GM12875 (cell line): ENCODE measurements at regions not wholly inside any gene's neighbourhood (a gene's known extent, or its start where the extent isn't known, plus 50 kb on each side); places are given as distances from the start of the nearest gene placed in this dataset.
"Not testable (repeated sequence)": the region's sequence is repeated elsewhere in the genome, so short reads cannot be mapped to it uniquely, and the experiment has no call there.

Experiments used
- H3K4me3 ChIP-seq: one replicate; pipeline ENCODE4 v1.5.1; 2011; ENCODE audit warnings: low read depth, low read length, control low read depth
- TF ChIP-seq, protein P1 (sequence below): IDR thresholded peaks from 2 replicates; pipeline ENCODE4 v1.5.1; 2011; ENCODE audit warnings: low read depth, mild to moderate bottlenecking, control low read depth, inconsistent platforms, low read length, moderate library complexity, borderline replicate concordance; ENCODE audit not compliant: insufficient read depth

DNA sequence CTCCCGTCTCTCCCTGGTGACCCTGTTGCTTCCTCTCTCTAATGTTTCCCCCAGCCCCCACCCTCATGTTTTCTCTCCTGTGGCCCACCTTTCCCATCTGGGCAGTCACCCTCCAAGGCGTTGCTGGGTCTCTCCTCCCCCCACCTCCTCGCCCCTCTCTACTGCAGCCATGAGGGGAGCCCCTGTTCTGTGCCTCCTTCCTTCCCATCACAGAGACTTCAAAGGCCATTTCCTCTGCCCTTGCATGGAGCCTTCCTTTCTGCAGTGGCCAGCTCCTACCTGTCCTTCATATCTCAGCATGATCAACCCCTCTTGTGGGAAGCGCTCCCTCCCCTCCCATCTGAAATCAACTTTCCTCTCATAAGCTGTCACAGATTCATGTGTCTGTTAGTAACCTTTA is 194.0 kb upstream of the PRSS58 start:
- H3K4me3 ChIP-seq = no peak overlapping the region
- TF ChIP-seq, protein P1, sequence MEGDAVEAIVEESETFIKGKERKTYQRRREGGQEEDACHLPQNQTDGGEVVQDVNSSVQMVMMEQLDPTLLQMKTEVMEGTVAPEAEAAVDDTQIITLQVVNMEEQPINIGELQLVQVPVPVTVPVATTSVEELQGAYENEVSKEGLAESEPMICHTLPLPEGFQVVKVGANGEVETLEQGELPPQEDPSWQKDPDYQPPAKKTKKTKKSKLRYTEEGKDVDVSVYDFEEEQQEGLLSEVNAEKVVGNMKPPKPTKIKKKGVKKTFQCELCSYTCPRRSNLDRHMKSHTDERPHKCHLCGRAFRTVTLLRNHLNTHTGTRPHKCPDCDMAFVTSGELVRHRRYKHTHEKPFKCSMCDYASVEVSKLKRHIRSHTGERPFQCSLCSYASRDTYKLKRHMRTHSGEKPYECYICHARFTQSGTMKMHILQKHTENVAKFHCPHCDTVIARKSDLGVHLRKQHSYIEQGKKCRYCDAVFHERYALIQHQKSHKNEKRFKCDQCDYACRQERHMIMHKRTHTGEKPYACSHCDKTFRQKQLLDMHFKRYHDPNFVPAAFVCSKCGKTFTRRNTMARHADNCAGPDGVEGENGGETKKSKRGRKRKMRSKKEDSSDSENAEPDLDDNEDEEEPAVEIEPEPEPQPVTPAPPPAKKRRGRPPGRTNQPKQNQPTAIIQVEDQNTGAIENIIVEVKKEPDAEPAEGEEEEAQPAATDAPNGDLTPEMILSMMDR = no peak

DNA sequence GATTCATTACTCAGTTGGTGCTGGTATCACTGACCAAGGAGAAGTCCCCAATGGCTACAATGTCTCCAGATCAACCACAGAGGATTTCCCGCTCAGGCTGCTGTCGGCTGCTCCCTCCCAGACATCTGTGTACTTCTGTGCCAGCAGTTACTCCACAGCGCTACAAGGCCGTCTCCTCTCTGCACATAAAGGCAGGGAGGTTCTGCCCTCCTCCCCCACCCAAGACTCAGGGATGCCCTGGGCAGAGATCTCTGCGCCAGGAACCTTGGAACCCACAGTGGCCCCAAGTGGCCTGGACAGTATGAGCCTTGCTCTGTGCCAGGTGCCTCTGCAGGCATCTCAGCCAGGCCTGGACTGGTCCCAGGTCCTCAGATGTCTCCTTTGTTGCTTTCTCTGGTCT is 193.4 kb upstream of the PRSS58 start:
- H3K4me3 ChIP-seq = no peak overlapping the region
- TF ChIP-seq, protein P1 = no peak

DNA sequence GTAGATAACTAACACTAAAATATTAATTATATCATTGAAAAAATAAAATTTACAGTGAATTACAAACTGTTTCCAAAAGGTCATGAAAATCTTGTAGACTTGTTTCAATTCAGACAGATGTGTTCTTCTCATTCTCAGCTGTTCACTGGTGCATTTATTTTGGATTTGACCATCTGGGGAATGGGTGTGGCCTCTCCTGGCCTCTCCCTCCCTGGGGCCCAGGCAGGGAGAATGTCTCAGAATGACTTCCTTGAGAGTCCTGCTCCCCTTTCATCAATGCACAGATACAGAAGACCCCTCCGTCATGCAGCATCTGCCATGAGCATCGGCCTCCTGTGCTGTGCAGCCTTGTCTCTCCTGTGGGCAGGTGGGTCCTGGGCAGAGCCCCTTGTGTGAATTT is 192.8 kb upstream of the PRSS58 start:
- TF ChIP-seq, protein P1 = no peak

DNA sequence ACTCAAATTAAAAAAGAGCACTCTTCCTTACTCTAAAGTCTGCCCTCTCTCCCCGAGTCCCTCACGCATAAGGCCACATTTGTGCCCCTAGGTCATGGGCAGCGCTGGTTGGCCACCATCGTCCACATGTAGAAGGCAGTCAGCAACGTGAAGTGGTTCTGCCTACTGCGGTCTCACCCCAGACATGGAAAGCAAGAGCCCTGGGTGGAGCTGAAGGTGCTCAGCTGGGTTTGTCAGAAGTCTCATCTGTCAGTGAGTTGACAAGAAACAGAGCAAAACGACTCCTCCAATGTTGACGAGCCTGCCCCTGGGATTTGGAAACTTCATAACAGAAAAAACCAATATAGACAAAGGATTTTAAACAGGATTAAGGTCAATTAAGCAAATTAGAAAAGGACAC is 192.3 kb upstream of the PRSS58 start:
- TF ChIP-seq, protein P1 = no peak
- H3K4me3 ChIP-seq = no peak overlapping the region

More for the DNA sequence above, 192.8 kb upstream of the PRSS58 start:
- H3K4me3 ChIP-seq = no peak overlapping the region

DNA sequence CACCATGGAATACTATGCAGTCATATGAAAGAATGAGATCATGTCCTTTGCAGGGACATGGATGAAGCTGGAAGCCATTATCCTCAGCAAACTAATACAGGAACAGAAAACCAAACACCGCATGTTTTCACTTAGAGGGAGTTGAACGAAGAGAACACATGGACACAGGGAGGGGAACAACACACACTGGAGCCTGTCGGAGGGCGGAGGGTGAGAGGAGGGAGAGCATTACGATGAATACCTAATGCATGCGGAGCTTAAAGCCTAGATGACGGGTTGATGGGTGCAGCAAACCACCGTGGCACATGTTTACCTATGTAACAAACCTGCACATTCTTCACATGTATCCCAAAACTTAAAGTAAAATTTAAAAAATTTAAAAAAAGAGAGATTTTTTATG is 191.0 kb upstream of the PRSS58 start:
- not testable (repeated sequence) for H3K4me3 ChIP-seq

DNA sequence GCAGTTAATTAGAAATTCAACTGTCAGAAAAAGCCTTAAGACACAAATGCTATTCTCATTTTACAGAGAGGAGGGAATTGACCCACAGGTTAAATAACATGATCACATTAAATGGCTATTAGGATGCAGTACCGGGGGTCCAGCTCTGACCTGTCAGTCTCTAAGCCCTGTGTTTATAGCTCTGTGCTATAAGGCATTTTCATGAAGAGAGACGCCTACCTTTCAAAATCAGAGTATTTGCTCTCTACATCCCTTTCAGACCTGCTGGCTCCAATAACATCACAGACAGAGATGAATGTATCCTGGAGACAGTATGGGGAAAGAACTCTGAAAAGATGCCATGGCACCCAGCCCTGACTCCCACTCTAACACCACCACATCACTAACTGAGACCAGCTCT is 189.9 kb upstream of the PRSS58 start:
- TF ChIP-seq, protein P1 = no peak
- H3K4me3 ChIP-seq = no peak overlapping the region

DNA sequence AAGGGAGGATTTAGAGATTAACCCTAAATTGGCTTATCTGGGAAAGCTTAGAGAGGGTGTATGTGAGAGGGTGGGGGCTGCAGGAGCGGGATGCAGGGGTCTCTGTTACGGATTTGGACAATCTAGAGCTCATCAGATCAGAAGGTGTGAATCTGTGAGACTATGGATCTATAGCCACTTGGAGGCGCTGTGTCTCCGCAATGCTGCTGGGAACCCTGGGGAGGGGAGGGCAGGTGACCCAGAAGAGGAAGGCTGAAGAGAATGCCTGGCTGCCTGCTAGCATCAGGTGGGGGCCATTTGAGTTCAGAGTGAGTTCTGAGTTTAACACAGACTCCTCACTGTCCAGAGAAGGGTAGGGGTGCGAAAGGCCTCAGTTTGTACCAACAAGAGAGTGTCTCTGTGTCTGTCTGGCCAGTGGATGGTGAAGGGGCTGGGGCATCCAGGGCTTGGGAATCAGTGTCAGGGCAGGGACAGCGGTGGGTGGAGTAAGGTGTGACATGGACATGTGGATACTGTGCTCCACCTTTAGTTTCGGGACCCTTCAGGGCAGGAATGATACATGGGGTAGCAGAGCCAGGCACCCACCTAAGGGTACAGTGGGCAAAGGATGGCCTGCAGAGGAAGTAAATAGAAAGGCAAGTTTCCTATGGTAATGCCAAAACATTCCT is 187.3 kb upstream of the PRSS58 start:
- TF ChIP-seq, protein P1 = peak; percentile 73
- no peak overlapping the region for H3K4me3 ChIP-seq
